GM18873 (cell line): ENCODE measurements at regions not wholly inside any gene's neighbourhood (a gene's known extent, or its start where the extent isn't known, plus 50 kb on each side); places are given as distances from the start of the nearest gene placed in this dataset.
A peak's percentile ranks its signal among the peaks of the same experiment; 100 is the strongest.

Experiments
- ATAC-seq: cut with Tn5 transposase; IDR thresholded peaks from one replicate; pipeline ENCODE4 v1.9.1; 2021; ENCODE audit warnings: mild to moderate bottlenecking, moderate library complexity, moderate number of reproducible peaks; ENCODE audit not compliant: unreplicated experiment, low FRiP score

- no peak for ATAC-seq
These were observed 52.5 kb upstream of the NEDD4L start for GRCh38 chr18:57991552-57991951.

GRCh38 chr18:57989536-57989935 lies 54.5 kb upstream of the NEDD4L start:
- no peak for ATAC-seq

GRCh38 chr18:57984490-57985115 lies 59.4 kb upstream of the NEDD4L start:
- ATAC-seq = no peak

DNA sequence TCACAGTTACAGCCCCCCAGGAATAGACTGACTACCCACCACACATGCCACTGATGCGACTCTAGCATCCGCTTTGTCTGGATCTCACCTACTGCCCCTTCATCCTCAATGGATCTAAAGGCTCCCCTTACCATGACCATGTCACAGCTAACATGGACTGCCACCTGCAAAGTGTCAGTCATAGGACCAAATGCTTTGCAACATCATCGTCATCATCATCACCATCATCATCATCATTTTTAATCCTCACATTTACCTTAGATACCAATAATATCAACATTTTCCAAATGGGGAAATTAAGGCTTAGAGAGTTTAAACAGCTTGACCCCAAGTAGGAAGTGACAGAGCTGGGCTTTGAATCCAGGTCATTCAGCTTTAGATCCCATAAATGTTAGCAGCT lies 60.1 kb upstream of the NEDD4L start:
- ATAC-seq = no peak

- ATAC-seq = no peak
These were observed 60.6 kb upstream of the NEDD4L start for GRCh38 chr18:57983472-57983871.

GRCh38 chr18:57982372-57983021 lies 61.5 kb upstream of the NEDD4L start:
- no peak for ATAC-seq

DNA sequence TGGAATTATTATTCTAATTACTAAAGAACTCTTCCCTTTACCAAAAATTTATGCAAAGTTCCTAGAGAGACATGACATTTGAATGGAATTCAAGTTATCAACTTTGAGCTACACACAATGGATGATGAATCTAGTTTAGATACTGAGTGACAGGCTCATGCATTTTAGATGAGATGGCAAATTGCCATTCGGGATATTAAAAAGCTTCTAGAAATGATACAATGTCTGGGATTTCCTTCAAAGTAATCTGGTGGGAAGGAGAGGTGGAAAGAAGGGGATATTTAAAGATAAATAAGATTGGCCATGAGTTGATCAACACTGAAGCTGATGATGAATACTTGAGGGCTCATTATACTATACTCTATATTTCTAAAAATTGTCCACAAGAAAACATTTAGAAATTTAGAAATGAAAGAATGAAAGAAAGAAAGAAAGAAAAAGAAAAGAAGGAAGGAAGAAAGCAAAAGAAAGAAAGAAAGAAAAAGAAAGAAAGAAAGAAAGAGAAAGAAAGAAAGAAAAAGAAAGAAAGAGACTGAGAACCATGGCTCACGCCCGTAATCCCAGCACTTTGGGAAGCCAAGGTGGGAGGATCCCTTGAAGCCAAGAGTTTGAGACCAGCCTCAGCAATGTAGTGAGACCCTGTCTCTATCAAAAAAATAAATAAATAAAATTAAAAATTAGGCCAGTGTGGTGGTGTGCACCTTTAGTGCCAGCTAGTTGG lies 62.6 kb upstream of the NEDD4L start:
- no peak for ATAC-seq

DNA sequence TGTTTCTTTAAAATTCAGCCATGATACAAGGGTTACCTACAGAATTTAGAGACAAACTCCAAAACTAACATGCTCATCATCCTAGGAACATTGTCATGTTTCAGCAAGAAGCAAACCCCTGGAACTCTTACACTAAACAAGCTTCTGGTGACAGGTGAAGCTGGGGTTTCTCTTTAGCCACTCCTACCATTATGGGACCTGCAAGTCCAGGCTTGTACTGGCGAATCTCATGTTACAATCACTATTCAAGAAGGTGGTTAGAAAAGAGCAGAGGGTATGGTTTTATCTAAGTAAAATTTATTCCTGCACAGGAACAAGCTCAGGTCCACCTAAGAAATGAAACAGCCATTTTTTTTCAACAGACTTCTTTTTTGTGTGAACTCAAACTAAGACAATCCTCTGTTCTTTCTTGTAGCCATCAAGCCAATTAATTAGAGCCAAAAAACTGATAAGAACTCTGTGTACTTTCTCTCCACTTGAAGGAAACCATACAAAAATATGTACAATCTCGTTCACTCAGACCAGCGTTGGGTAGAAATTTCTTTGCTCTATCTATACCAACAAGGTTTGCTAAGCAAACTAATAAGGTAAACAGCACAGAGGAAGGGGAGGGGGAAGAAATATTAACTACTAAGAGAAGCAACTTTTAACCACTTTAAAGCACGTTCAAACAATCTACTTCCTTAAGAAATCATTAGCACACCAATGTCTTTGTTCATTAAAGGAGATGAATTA lies 63.3 kb upstream of the NEDD4L start:
- ATAC-seq = no peak

DNA sequence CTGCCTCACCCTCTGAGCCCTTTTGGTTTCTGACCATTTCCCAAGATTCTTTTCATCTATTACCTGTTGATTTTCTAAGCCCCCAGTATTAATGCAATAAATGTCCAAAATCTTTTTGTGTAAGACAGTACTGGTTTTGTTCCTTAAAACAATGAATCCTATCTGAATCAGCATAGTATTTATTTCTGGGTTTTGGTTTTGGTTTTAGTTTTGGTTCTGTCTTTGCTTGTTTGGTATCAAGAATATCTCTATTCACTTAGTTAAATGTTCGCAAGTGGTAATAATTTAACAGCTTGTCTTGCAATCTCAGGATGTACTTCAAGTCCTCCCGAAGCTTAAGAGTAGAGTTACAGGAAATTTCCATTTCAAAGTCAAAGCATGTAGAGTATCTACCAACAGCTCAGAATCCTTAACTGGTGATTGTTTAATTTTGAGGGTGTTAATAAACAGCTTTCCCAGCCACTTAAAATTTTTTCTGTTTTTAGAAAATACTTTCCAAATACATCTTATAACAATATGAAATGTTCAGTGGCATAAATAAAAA lies 67.7 kb upstream of the NEDD4L start:
- ATAC-seq = no peak

DNA sequence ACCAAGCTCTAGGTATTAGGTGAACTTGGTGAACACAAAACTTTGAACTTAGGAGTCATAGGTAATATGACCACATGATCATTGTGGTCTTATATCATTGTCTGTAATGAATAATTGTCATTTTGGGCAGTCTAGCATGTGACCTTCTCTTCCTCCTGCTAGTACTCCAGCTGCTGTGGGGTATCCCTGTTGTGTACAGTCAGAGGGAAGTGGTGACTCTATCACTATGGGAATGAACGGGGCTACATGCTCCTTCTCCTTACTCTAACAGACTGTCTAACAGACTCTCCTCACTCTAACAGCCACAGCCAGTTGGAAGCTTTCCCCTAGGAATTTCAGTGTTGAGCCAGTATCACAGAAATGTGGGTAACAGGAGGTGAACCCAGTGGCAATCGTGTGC lies 68.2 kb upstream of the NEDD4L start:
- ATAC-seq = no peak

DNA sequence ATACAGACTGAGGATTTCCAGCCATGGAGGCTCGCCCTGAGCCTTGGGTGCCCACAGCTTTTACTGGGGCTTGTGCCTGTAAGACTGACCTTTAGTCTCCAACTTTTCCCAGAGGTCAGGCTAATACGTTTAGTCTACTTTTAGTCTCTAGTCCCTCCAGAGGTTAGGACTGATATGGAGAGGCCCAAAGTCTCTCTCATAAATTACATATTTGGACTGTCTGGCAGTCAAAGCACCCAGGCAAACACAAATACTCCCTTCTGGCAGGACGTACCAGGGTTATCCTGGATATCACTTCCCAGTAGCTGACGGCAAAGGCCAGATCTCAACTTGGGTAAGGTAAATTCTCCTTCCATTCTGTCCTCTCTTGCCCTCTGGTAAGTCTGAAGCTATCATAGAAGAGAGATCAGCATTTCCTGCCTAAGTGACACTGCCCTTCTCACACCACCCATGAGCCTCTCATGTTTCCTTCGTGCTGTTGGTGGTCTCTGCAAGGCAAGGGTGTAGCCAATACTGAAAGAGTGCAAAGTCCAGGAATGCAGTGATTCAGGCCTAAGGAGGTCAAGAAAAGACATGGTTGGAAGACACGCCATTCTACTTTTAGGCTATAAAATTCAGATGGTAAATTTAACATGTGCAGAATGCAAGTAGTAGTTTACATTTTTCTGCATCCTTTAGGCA lies 69.3 kb upstream of the NEDD4L start:
- ATAC-seq = no peak

- no peak for ATAC-seq
These were observed 70.1 kb upstream of the NEDD4L start for GRCh38 chr18:57973889-57974288.

- no peak for ATAC-seq
These were observed 73.5 kb upstream of the NEDD4L start for GRCh38 chr18:57970356-57971095.

GRCh38 chr18:57969824-57970223 lies 74.2 kb upstream of the NEDD4L start:
- ATAC-seq = no peak

DNA sequence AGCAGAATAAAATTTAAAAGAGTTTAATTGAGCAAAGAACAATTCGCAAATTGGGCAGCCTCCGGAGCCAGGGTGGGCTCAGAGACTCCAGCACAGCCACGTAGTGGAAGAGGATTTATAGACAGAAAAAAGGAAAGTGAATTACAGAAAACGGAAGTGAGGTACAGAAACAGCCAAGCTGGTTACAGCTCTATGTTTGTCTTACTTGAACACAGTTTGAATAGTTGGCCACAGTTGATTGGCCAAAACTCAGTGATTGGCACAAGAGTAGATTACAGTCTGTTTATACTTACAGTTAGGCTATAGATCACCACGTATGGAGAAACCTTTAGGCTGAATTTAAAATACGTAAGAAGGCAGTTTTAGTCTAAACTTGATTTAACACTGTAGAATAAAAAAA lies 78.8 kb upstream of the NEDD4L start:
- ATAC-seq = no peak

GRCh38 chr18:57961876-57962505 lies 82.0 kb upstream of the NEDD4L start:
- ATAC-seq = no peak

GRCh38 chr18:57961411-57961810 lies 82.6 kb upstream of the NEDD4L start:
- ATAC-seq = no peak

GRCh38 chr18:57959278-57959677 lies 84.7 kb upstream of the NEDD4L start:
- peak; percentile 62 for ATAC-seq

- no peak for ATAC-seq
These were observed 86.8 kb upstream of the NEDD4L start for GRCh38 chr18:57957210-57957609.
